MM.1S (cell line): ENCODE measurements at regions not wholly inside any gene's neighbourhood (a gene's known extent, or its start where the extent isn't known, plus 50 kb on each side); places are given as distances from the start of the nearest gene placed in this dataset.

Source experiments
- CTCF ChIP-seq: fragments of 300-600 bp; sonication (generic); IDR thresholded peaks from 2 replicates; pipeline ENCODE4 v1.5.1; 2016; ENCODE audit warnings: antibody characterized with exemption, low read length, mixed read lengths
- EZH2phosphoT487 ChIP-seq: fragments of 300-600 bp; sonication (generic); IDR thresholded peaks from 2 replicates; pipeline ENCODE4 v1.6.1; 2018; ENCODE audit warnings: antibody characterized with exemption, low read length

GRCh38 chr17:71375948-71376347, 744.9 kb upstream of the SOX9 start:
- TF ChIP-seq EZH2phosphoT487 (no peak), CTCF (no peak)
